GM12878 (cell line): ENCODE measurements at regions not wholly inside any gene's neighbourhood (a gene's known extent, or its start where the extent isn't known, plus 50 kb on each side); places are given as distances from the start of the nearest gene placed in this dataset.

Source experiments
- EP300 ChIP-seq, 2 experiments: fragments of 150-350 bp in 1 of 2; IDR thresholded peaks; 2 replicates each; pipeline ENCODE4 v1.6.1; 2011 to 2012; ENCODE audit warnings: low read depth in 2 of 2, low read length in 2 of 2, borderline replicate concordance in 1 of 2, improper control_type of control experiment in 1 of 2, inconsistent platforms in 1 of 2; ENCODE audit not compliant: control insufficient read depth in 1 of 2
- ETV6 ChIP-seq, 2 experiments: fragments of 450-650 bp in 1 of 2; IDR thresholded peaks in 1 of 2; conservative IDR thresholded peaks in 1 of 2; 2 replicates each; pipeline ENCODE4 v1.6.1; 2014; ENCODE audit warnings: antibody characterized with exemption in 1 of 2, borderline replicate concordance in 1 of 2, low read depth in 1 of 2, mild to moderate bottlenecking in 1 of 2, moderate library complexity in 1 of 2
- JUNB ChIP-seq: IDR thresholded peaks from 2 replicates; pipeline ENCODE4 v1.6.1; 2016; ENCODE audit warnings: antibody characterized with exemption, mild to moderate bottlenecking
- RAD21 ChIP-seq: IDR thresholded peaks from 2 replicates; pipeline ENCODE4 v1.6.1; 2011; ENCODE audit warnings: mild to moderate bottlenecking, low read depth, low read length, moderate library complexity; ENCODE audit not compliant: insufficient read depth
- RBBP5 ChIP-seq: fragments of 200-600 bp; sonication (generic); conservative IDR thresholded peaks from 2 replicates; pipeline ENCODE4 v1.6.1; 2016
- SMC3 ChIP-seq: IDR thresholded peaks from 2 replicates; pipeline ENCODE4 v1.6.1; 2011; ENCODE audit warnings: low read length, improper control_type of control experiment, borderline replicate concordance
- SP1 ChIP-seq: IDR thresholded peaks from one replicate; pipeline ENCODE4 v1.6.1; 2011; ENCODE audit warnings: low read depth, low read length
- TF ChIP-seq, protein P1 (sequence below): fragments of 450-650 bp; conservative IDR thresholded peaks from 2 replicates; pipeline ENCODE4 v1.6.1; 2017; ENCODE audit warnings: mild to moderate bottlenecking, moderate library complexity
- TF ChIP-seq, protein P2 (sequence below), 3 experiments: IDR thresholded peaks in 2 of 3; conservative IDR thresholded peaks in 1 of 3; 2 replicates each; pipeline ENCODE4 v1.5.1; 2011; ENCODE audit warnings: low read depth in 3 of 3, low read length in 3 of 3, mild to moderate bottlenecking in 3 of 3, control low read depth in 2 of 3, moderate library complexity in 2 of 3, inconsistent platforms in 1 of 3, mixed read lengths in 1 of 3; ENCODE audit not compliant: control insufficient read depth in 2 of 3, insufficient read depth in 1 of 3; ENCODE audit errors: extremely low read depth in 1 of 3

DNA sequence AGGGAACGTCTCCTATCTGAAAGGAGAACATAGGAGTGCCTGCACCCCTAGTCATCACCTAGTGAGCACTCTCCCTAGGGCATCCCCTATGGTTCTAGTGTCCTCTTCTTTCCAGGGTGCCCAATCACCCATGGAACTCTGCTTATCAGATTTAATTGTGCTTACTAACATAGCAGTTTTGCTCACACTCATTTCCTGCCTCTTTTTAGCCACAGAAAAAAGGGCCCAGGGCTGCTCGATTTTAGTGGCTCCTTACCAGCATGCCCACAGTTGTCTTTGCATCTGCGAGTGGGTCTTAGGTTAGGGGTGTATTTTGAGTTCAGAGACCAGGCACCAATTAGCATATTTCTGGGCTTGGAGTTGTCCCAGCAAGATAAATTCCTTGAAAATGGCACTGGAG, 1110.2 kb downstream of the TAF11L14 start:
- TF ChIP-seq EP300 (IDR thresholded peaks at IDR 0.05; ENCODE audit: borderline replicate concordance in 1 of 2, control insufficient read depth in 1 of 2, low read depth in 2 of 2, low read length in 2 of 2) (no peak), SP1 (no peak), RAD21 (no peak), ETV6 (conservative IDR thresholded peaks at IDR 0.05 in 1 of 2, IDR thresholded peaks at IDR 0.05 in 1 of 2; ENCODE audit: borderline replicate concordance in 1 of 2, low read depth in 1 of 2) (no peak), SMC3 (no peak), RBBP5 (no peak), JUNB (no peak)
- TF ChIP-seq, protein P1, sequence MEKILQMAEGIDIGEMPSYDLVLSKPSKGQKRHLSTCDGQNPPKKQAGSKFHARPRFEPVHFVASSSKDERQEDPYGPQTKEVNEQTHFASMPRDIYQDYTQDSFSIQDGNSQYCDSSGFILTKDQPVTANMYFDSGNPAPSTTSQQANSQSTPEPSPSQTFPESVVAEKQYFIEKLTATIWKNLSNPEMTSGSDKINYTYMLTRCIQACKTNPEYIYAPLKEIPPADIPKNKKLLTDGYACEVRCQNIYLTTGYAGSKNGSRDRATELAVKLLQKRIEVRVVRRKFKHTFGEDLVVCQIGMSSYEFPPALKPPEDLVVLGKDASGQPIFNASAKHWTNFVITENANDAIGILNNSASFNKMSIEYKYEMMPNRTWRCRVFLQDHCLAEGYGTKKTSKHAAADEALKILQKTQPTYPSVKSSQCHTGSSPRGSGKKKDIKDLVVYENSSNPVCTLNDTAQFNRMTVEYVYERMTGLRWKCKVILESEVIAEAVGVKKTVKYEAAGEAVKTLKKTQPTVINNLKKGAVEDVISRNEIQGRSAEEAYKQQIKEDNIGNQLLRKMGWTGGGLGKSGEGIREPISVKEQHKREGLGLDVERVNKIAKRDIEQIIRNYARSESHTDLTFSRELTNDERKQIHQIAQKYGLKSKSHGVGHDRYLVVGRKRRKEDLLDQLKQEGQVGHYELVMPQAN = no peak
- TF ChIP-seq, protein P2, sequence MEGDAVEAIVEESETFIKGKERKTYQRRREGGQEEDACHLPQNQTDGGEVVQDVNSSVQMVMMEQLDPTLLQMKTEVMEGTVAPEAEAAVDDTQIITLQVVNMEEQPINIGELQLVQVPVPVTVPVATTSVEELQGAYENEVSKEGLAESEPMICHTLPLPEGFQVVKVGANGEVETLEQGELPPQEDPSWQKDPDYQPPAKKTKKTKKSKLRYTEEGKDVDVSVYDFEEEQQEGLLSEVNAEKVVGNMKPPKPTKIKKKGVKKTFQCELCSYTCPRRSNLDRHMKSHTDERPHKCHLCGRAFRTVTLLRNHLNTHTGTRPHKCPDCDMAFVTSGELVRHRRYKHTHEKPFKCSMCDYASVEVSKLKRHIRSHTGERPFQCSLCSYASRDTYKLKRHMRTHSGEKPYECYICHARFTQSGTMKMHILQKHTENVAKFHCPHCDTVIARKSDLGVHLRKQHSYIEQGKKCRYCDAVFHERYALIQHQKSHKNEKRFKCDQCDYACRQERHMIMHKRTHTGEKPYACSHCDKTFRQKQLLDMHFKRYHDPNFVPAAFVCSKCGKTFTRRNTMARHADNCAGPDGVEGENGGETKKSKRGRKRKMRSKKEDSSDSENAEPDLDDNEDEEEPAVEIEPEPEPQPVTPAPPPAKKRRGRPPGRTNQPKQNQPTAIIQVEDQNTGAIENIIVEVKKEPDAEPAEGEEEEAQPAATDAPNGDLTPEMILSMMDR (IDR thresholded peaks at IDR 0.05 in 2 of 3, conservative IDR thresholded peaks at IDR 0.05 in 1 of 3; ENCODE audit: control insufficient read depth in 2 of 3, extremely low read depth in 1 of 3, insufficient read depth in 1 of 3, low read depth in 3 of 3, low read length in 3 of 3) = no peak
